RPMI7951 (cell line): ENCODE measurements at regions not wholly inside any gene's neighbourhood (a gene's known extent, or its start where the extent isn't known, plus 50 kb on each side); places are given as distances from the start of the nearest gene placed in this dataset.
"Not testable (repeated sequence)": the region's sequence is repeated elsewhere in the genome, so short reads cannot be mapped to it uniquely, and the experiment has no call there.

Experiments
- DNase-seq: peaks from one replicate; pipeline ENCODE4 v3.0.0-alpha.2; 2012; ENCODE audit warnings: low read depth

DNA sequence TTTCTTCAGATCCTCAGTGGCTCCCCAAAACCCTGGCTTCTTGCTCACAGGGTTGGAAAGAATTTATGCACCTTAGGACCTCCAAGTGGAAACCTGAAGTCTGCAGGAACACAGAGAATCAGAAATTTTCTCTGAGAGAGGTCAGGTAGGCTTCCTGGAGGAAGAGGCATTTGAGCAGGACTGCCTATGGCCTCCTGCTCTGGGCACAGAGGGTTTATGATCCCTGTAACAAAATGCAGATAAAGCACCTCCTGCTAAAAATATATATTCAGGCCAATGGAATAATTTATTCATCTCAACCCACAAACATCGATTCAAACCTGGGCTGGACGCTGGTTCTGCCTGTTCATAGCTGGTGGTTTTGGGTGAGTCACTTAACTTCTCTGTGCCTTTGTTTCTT, 68.1 kb upstream of the FGF3 start:
- DNase-seq = no peak

DNA sequence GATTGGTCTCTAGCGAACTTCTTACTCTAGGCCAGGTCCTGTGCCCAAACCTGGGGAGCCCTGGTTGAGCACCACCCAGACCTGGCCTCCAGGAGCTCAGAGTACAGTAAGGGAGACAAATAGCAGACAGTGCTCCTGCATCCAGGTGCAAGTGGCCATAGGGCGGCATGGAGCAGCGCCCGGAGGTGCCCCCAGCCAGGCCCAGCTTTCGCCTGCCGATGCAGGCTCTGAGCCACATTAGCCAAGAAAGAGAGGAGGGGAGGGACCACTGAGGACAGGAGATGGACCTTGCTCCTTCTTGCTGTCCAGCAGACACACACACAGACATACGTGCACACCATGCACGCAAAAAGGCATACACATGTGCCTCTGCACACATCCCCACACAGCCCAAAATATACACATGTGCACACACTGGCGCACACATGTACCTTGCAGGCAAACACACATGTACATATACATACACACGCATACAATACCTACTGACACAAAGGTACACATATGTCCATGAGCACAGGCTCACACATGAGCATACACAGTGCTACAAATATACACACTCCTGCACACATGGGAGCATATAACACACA, 68.7 kb upstream of the FGF3 start:
- no peak for DNase-seq

DNA sequence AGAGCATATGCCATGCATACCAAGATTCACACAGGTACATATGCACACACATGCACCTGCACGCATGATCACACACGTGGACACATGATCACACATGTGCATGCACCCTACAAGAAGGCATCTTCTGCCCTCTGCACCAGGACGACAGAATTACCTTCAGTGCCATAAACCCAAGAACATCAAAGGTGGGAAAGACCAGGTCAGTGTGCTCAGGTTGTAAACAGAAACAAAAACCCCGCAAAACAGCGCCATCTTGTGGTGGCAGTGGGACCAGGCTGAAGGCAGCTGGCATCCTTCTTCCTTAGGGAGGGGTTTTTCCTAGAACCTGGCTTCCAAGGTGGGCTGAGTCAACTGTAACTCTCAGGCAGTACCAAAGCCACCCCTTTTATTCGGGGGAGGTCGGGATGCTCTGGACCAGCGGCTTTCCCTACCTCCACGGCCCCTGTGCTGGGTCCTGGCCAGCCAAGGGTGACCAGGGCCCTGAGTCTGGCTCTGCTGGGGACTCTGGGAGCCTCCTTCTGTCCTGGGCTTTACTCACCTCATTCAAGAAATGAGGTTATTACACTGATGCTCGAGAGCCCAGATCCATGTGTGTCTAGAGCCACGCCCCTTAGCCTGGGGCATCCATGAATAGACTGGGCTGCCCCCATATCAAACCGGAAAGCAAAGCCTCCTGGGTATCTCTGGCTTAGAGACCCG, 69.4 kb upstream of the FGF3 start:
- peak; percentile 42 for DNase-seq

DNA sequence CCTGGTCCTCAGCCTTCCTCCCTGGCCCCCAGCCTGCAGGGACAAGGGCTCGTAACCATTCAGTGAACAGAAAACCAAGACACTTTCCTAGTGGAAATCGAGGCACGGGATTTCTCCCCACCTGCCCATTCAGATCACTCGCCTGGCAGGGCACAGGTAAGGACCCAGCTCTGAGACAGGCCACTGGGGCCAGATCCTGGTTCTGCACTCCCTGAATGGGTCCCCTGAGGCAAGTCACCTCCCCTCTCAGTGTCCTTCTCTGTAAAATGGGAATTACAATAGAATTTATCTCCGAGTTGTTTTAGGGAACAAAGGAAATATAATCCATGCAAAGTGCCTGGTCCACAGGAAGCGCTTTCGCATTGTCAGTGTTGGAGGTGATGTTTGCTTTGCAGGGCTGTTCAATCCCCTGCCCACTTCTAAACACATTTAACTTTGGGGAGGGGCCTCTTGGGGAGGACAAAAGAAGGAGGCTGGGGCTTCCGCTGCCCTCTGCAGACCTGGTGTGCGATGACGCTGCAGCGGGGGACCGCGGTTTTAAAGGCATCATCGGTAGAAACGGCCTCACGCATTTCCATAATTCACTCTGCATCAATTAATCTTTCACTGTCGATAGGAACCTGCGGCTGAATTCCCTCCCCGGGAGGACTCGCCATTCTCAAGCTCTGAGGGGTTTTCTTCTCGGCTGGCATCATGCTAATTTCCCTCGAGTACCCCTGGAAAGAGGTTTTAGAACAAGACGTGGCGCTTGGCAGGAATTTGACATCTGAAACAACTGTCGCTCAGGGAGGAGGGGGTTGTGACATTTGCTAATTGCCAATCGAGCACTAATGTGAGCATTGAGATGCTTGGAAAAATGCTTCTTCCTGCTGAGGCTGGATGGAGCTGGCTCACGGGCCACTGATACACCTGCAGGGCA, 70.4 kb upstream of the FGF3 start:
- no peak for DNase-seq

DNA sequence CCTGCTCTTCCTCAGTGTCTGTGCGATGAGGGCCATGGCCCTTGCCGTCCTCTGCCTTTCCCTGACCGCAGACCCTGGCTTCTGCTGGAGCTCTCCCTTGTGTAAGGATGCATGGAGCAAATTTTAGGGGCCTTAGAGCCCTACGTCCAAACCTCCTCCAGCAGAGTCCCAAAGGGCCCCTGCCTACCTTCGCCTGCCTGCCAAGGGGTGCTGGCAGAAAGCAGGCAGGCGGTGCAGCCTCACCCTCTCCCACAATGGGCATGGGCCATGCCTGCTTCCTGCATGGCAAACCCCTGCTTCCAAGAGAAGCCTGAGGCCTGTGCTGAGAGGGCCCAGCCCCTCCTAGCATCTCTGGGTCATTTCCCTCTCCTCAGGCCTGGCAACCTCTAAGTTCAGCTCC, 71.3 kb upstream of the FGF3 start:
- no peak for DNase-seq

DNA sequence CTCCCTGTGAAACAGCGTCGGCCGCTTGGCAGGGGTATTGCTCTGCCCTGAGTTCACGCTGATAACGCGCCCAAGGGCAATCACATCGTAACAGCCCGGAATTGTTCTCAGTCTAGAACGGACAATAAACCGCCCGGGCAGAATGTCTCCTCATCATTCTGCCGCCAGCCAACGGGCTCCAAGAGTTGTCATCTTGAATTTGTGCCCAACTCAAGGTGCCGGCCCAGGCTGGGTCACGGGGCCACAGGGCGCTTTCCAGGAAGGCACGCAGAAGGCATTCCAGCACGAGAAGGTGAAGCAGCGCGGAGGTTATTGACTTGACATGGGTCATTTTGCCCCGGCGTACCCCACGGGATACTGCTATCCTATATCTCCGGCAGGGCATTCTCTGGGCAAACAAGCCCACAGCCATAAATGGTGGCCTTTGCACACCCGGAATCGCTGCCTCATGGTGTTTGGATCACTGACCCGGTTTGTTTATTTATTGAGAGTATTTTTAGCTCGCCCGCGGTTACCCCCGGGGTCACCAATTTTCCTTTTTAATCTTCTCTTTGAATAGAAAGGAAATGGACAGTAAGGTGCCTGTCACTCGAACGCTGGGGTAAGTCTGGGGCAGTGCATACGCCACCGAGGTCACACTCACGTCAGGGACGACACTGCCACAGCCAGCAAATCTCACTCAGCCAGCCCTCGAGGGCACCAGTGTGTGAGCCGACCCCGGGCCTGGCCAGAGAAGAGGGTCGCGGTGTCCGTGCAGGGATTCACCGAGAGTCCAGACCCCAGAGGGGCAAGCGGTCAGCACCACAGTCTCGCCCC, 72.4 kb upstream of the FGF3 start:
- DNase-seq = peak; percentile 80

DNA sequence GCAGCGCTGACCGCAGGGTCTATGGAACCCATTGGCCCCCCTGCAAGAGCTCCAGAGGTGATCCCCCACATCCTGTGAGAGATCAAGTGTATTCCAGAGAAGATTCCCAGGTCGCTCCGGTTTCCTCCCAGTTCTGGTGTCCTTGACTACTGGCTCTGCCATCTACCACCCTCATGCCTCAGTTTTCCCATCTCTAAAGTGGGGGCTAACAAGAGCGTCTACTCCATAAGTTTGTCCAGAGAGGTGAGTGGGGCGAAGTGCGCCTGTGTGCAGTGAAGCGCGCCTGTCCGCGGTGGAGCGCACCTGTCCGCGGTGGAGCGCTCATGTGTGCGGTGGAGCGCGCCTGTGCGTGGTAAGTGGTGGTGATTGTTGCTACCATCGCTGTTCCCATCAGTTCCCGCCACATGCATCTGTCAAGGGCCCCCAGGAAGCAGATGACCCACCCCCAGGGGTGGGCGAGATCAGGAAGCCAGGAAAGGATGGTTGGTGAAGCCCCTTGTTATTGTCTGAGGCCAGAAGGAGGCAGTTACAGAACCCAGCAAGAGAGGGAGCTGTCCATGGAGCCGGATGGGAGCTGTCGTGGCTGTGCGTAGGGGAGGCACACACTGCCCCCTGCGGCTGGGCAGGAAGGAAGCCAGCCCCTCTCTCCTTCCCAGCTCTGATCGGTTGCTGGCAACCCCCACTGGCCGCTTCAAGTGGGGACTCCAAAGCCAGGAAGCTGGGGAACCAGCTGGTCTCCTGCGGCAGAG, 73.2 kb upstream of the FGF3 start:
- peak; percentile 34 for DNase-seq

DNA sequence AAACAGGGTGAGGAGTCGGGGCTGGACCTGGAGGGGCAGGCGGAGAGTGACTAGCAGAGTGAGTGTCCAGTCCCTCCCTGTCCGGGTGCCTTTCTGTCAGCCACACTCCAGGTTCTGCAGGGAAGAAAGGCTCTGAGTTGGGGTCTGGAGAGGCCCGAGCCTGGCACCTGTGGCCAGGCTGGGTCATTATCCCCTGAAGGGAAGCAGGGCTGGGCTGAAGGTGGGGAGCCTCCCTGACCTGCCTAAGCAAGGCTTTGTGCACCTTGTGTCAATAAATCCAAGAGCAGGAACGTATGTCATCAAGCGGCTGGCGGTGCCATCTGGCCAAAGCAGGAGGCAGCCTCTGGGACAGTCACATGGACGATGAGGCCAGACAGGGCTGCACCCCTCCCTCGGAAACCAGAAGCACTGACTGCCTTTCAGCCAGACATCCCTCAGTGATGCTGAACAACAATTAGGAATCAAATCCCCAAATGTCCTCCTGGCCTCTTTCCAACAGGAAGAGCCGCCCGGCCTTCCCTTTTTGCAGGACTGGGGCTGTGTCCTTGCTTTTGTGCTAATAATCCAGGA, 73.9 kb upstream of the FGF3 start:
- peak; percentile 38 for DNase-seq

DNA sequence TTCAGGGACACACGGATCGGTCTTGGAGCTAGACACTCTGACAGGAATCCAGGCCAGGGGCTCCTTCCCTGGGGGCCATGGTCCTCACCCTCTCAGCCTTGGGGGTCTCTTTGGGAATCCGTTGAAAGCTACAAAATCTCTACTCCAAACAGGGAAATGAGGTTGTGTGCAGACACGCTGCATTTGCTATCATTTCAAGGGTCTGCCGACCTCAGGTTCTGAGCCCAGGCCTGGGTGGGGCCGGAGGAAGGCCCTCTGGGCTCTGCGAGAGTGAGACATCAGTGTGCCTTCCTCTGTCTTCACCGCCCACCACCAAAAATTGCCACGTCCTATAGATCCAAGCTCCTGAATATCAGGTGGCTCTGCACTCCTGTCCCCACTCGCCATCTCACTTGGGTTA, 74.4 kb upstream of the FGF3 start:
- no peak for DNase-seq

DNA sequence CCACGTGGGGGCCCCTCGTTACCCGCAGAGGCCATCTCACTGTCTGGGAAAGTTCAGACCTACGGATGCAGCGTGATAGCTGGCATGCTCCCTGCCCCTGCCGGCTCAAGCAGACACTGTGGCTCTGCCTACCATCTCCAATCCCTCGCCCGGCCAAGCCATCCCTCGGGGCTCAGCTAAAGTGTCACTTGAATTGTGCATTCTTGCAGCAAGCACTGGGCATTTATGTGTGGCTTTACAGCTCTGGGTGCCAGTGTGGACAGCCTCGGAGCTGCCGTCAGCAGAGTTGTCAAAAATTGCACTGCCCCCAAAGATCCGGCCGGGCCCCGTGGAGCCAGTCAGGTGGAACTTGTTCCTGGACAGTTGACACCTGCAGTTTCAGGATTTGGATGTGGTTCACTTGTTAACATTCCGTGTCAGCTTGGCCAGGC, 75.0 kb upstream of the FGF3 start:
- no peak for DNase-seq

DNA sequence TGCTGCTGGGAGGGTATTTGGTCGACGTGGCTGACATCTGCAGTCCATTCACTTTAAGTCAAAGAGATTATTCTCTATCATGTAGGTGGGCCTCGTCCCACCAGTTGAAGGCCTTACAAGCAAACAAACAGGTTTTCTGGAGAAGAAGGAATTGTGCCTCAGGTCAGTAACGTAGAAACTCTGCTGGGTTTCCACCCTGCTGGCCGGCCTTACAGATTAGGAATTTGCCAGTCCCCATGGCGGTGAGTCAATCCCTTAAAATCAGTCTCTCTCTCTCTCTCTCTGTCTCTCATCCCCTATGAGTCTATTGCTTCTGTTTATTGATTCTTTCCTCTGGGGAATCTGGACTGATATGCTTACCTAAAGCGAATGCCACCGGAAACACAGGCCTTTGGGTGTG, 75.4 kb upstream of the FGF3 start:
- DNase-seq = peak; percentile 67

DNA sequence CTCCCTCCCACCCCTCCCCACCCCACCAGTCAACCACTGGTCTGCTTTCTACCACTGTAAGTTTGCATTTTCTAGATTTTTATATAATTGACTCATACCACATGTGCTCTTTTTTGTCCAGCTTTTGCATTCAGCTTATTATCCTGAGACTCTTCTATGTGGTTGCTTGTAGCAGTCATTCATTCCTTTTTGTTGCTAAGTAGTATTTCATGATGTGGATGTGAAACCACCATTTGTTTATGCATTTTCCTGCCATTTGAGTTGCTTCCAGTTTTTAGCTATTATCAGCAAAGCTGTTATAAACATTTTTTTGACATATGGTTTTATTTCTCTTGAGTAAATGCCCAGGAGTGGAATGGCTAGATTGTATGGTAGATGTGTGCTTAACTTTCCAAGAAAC, 77.0 kb upstream of the FGF3 start:
- DNase-seq = peak; percentile 66

DNA sequence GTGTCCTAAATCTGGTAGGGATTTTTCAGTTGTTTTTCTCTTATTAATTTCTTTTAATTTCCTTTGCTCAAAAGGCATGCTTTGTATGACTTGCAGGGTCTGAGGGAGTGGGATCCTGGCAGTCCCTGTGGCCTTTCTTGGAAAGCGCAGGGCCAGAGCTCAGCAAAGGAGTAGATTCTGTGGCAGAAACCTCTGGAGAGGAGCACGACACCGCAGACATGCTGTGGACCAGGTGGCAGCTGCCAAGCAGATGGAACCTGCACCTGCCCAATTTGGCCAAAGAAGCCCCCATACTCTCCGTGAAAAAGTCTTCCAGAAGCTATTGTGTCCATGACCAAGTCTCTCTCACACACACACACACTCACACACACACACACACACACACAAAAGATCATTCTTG, 78.9 kb upstream of the FGF3 start:
- DNase-seq = no peak

DNA sequence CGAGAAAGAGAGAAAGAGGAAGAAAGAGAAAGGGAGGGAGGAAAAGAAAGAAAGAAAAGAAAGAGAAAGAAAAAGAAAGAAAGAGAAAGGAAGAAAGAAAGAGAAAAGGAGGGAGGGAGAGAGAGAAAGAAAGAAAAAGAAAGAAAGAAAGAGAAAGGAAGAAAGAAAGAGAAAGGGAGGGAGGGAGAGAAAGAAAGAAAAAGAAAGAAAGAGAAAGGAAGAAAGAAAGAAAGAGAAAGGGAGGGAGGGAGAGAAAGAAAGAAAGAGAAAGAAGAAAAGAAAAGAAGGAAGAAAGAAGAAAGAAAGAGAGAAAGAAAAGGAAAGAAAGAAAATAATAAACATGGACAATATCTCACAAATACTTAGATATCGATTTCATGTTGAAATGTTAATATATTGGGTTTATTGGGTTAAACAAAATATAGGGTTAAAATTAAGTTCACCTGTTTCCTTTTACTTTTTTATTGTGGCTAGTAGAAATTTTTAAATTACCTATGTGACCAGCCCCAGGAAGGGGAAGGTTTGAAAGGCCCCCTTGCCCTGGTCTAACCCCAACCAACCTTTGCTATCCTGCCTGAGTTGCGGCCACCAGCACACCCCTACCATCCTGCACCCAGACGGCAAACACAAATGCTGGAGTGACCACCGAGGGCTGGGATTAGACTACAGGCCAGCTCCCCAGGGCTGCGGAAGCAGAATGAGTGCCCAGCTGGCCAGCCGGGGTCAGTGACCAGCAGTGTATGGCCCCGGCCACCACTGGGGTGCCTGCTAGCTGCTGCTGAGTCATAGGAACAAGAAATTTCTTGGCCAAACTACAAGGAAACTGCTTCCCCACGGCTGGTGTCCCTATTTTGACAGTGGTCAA, 81.0 kb upstream of the FGF3 start:
- peak; percentile 97 for DNase-seq

DNA sequence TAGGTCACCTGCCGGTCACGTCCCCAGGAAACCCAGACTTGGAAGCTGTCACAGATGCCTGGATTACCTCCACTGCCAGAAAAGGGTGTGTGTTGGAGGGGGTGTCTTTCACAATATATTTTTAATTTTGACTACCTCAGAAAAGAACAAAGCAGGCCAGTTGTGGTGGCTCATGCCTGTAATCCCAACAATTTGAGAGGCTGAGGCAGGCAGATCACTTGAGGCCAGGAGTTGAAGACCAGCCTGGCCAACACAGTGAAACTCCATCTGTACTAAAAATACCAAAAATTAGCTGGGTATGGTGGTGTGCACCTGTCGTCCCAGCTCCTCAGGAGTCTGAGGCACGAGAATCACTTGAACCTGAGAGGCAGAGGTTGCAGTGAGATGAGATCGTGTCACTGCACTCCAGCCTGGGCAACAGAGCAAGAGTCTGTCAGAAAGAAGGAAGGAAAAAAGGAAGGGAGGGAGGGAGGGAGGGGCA, 81.6 kb upstream of the FGF3 start:
- DNase-seq = not testable (repeated sequence)

DNA sequence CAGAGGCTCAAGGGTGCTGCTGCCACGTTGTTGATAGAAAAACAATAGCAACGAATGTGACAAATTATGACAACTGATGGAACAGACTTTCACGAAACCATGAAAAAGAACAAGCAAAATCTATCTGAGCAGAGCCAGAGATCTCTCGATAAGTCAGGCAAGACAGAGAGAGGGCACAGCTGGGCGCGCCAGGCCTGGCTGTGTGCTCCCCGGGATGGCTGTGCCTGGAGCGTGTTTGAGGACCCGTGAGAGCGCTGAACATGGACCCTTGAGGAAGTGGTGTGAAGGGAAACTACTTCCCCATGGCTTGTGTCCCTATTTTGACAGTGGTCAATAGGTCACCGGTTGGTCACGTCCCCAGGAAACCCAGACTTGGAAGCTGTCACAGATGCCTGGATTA, 83.1 kb upstream of the FGF3 start:
- DNase-seq = no peak

DNA sequence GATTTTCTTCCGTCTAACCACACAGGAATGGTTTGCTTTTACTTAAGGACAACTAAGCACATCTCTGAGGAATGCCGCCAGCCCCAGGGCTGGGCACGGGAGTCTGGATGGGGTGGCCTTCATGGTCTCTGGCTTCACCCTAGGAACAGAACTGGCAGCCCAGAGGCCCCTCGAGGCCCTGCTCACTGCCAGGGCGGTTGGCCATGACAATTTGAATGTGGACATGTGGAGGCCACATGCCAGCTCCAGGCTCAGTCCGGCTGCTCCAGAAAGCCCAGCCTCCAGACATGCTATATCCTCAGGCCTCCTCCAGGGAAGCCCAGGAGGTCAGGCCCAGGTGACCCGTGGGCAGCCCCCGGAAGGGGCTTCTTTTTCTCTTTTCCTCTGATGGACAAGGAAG, 84.0 kb upstream of the FGF3 start:
- DNase-seq = peak; percentile 76

DNA sequence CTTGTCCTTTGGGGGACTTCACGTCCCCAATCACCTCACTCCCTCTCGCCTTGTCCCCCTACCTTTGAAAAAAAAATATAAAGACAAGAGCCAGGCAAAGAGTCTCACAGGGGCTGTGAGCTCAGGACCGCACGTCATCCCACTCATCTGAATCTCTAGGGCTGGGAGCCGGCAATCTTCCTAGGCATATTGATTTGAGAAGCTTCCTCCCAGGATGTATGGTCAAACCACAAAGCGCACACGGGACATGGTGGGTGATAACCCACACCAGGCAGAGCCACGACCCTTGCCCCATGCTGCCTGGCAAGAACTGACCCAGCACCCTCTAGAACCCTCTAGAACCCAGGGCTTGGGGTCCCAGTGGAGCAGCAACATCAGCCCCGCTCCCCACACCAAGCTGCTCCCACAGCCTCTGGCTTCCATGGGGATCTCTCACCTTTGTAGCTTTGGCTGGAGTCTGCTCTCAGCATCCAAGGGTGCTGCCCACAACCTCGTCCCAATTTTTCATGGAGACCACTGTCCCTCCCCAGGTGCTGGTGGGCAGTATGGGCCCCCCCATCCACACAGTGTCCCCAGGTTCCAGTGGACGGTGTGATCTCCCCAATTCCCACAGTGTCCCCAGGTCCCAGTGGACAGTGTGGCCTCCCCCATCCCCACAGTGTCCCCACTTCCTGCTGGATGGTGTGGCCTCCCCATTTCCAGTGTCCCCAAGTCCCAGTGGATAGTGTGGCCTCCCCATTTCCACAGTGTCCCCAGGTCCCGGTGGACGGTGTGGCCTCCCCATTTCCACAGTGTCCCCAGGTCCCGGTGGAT, 85.2 kb upstream of the FGF3 start:
- DNase-seq = no peak

DNA sequence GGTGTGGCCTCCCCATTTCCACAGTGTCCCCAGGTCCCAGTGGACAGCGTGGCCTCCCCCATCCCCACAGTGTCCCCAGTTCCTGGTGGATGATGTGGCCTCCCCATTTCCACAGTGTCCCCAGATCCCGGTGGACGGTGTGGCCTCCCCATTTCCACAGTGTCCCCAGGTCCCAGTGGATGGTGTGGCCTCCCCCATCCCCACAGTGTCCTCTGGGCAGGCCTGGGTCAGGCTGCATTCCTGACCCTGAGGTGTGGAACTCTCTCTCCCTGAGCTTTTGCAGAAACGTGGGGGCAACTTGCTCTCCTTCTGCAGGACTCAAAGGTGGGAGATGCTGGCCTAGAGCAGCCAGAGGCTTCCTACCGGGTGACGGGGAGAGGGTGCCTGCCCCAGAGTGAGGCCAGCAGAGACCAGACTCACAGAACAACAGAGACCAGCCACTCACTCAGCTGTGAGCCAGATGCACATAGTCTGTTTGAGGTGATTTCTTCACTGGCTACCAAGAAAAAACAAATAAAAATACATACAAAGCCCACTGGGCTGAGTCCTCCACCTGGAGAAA, 85.8 kb upstream of the FGF3 start:
- no peak for DNase-seq
